Uterus (tissue), 2 donors: ENCODE measurements at regions not wholly inside any gene's neighbourhood (a gene's known extent, or its start where the extent isn't known, plus 50 kb on each side); places are given as distances from the start of the nearest gene placed in this dataset.

Experiments
- POLR2A ChIP-seq, 2 donors: fragments of 450-650 bp; IDR thresholded peaks; one replicate each; pipeline ENCODE4 v1.6.1; 2016; ENCODE audit warnings: antibody characterized with exemption in 2 of 2, mild to moderate bottlenecking in 1 of 2, moderate library complexity in 1 of 2
- TF ChIP-seq, protein P1 (sequence below), 4 experiments: fragments of 200-600 bp in 2 of 4; fragments of 450-650 bp in 2 of 4; sonication (generic) in 2 of 4; IDR thresholded peaks; one replicate each; pipeline ENCODE4 v1.5.1; 2016 to 2019; ENCODE audit warnings: antibody characterized with exemption in 4 of 4, mild to moderate bottlenecking in 2 of 4, moderate library complexity in 1 of 4

DNA sequence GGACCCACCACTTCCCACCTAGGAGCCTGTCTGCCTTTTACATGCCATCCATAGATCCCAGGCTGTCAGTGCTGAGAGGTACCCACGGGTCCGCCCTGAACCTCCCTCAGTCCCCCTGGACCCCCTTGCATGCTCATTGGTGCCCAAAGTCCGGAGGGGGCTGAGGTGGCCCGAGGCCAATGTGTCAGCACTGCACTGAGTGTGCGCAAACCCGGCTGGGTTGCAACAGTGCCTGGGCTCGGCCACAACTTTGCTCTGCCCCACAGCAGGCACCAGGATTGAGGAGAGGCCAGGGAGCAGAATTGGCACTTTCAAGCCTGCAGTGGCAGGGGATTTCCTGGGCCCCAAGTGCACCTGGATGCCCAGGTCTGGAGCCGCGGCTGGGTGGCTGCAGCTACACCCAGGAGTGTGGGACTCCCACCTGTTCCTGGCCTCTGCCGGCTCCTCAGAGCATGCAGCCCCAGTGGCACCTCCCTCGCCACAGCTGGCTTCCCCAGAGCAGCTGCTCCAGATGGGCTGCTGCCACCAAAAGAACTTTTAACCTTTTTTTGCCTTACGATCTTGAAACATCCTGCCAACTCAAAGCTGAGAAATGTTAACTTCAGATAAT lies 837.0 kb downstream of the SLITRK6 start:
- TF ChIP-seq, protein P1, sequence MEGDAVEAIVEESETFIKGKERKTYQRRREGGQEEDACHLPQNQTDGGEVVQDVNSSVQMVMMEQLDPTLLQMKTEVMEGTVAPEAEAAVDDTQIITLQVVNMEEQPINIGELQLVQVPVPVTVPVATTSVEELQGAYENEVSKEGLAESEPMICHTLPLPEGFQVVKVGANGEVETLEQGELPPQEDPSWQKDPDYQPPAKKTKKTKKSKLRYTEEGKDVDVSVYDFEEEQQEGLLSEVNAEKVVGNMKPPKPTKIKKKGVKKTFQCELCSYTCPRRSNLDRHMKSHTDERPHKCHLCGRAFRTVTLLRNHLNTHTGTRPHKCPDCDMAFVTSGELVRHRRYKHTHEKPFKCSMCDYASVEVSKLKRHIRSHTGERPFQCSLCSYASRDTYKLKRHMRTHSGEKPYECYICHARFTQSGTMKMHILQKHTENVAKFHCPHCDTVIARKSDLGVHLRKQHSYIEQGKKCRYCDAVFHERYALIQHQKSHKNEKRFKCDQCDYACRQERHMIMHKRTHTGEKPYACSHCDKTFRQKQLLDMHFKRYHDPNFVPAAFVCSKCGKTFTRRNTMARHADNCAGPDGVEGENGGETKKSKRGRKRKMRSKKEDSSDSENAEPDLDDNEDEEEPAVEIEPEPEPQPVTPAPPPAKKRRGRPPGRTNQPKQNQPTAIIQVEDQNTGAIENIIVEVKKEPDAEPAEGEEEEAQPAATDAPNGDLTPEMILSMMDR (IDR thresholded peaks at IDR 0.05): no peak
- TF ChIP-seq POLR2A (IDR thresholded peaks at IDR 0.05): no peak
